NCI-H1417 (cell line): ENCODE measurements at regions not wholly inside any gene's neighbourhood (a gene's known extent, or its start where the extent isn't known, plus 50 kb on each side); places are given as distances from the start of the nearest gene placed in this dataset.
A peak's percentile ranks its signal among the peaks of the same experiment; 100 is the strongest.

Experiments used
- DNase-seq, 3 experiments: peaks; one replicate each; lab custom pipeline; 2025; lab: John Stamatoyannopoulos, UW

GRCh38 chr15:69792823-69793222 is 304.9 kb downstream of the TLE3 start:
- DNase-seq, result no peak

DNA sequence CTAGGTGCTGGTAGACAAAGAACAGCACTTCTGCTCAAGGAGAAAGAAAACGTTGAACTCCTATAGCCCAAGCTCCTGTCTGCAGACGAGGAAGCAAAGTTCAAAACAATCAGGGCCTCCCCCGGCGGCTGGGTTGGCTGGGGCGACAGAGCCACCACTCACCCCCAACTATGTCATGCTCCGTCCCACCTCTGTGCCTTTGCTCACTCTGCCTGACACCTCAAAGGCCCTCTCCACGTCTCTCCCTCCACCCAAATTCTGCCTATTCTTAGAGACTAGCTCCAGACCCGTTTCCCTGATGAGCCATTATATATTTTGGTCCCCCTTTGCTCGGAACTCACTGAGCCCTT is 304.3 kb downstream of the TLE3 start:
- no peak for DNase-seq

GRCh38 chr15:69793781-69794451 is 303.8 kb downstream of the TLE3 start:
- DNase-seq, result no peak

DNA sequence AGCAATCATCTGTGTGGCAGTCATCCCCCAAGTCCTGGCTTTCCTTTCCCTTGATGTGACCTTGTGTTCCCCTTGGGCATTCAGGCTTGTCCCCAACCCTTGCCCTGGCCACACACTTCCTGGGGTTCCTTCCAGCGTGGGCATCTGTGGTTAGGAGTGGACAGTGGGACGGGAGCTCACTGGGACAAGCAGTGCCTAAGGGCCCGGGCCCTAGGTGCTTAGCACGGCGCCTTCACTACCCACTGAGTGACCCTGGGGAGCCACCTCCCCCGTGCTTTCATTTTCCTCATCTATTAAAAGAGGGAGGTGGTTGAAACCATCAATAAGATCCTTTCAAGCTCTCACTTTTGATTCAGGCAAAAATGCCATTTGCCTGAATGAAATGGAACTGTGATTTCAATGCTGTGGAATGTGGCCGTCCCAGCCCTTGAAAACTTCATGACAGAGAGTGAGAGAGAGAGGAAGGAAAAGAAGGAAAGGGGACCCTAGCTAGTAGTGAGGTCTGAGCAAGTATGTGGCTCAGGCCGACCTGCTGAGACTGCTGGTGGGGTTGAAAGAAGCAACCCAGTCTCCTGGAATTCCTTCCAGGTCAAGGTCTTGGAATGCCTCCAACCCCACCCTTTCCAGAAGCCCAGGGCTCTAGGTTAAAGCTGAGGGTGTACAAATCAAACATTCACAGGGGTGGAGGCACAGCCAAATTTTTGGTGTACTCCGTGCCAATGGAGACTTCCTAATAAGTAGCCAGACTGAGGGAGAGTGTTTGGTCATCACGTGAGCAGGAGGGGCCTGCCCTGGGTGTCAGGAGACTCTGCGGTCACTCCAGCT is 302.9 kb downstream of the TLE3 start:
- DNase-seq, result no peak

GRCh38 chr15:69795601-69796000 is 302.1 kb downstream of the TLE3 start:
- no peak for DNase-seq

DNA sequence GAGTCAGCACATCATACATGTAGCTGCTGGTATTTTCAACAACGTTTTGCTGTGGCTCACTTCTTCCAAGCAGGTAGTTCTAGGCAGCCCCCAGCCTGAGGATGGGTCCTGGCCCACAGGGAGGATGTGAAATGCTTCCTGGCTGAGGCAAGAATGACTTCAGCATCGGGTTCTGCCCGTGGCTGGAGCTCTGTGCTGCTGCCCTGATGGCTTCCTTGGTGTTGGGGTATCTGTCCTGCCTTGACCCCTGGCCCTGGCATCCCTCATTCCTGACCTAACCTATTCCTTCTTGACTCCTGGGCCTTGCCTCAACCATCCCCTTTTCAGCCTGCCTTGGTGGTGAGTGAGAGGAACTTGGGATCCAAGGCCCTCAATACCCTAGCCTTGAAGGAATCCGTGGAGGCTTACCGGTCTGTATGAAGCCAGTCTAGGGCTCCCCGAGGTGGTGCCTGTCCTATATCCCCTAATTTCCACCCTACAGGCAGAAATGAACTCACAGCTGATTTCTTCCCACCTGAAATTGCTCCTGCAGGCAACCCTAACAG is 300.6 kb downstream of the TLE3 start:
- DNase-seq, result no peak

- DNase-seq, result no peak
Measured at GRCh38 chr15:69797615-69798014, 300.1 kb downstream of the TLE3 start.

DNA sequence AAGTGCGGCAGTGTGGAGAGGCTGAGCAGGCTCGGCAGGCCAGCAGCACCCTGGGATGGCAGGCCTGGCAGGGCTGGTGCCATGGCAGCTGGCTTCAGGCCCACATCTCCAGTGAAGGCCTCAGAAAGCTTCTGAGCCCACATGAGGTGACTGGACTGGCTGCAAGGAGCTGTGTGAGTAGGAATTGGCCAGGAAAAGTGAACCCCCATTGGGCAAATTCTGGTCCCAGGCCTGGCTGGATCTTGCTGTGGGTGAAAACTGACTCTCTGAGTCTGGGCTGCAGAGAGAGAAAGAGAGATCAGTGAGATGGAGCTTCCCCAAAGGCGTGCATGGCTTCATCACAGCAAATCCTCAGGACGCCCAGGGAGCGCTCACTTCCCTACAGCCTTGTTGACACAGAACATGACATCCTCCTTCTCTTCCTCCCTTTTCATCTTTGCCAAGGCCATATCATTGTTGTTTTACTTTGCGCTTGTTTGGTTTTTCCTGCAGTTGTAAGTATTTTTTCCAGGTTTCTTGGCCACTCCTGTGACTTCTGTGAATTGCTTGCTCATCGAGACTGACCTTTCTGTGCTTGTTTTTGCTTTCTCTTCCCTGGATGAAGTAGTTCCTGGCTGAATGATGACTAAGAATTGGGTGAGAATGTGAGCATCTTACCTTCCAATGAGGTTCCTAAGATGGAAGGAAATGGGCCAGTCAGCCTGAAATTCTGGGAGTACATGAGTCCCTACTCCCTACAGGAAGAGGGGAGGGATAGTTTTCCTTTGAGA is 299.1 kb downstream of the TLE3 start:
- DNase-seq, result no peak

DNA sequence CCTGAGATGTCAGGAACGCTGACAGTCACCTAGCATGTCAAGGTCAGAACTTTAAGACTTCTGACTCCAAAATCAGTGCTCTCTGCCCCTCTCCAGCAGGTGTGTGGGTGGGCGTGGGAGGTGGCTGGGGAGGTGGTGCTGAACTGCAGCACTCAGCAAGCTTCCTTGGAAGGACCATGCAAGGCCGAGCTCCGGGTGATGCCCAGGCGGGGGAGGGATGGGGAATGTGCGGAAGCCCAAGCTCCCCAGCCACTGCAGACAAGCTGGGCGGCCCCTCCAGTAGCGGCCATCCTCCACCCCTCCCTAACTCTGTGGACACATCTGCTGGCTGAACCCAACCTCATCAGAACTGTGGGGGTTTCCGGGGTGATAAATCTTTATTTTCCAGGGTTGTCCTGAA is 296.6 kb downstream of the TLE3 start:
- no peak for DNase-seq

- DNase-seq, result no peak
Measured at GRCh38 chr15:69802432-69802831, 295.3 kb downstream of the TLE3 start.

DNA sequence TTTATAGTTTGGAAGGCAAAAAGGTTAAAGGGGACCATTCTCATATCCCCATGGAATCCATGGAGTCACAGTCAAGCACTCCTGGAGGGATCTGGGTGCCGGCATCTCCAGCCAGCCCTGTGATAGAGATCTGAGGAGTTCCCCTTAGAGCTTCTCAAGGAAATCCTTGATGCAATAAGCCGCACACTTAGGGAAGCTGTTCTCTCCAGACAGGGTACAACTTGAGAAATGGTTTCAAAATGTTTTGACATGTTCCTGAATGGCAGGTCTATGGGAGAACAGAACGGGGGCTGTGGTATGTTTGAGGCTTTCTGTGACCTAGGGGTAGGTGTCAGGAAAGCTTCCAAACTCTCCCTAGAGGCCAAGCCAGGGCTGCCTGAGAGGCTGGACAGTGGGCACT is 292.9 kb downstream of the TLE3 start:
- no peak for DNase-seq

DNA sequence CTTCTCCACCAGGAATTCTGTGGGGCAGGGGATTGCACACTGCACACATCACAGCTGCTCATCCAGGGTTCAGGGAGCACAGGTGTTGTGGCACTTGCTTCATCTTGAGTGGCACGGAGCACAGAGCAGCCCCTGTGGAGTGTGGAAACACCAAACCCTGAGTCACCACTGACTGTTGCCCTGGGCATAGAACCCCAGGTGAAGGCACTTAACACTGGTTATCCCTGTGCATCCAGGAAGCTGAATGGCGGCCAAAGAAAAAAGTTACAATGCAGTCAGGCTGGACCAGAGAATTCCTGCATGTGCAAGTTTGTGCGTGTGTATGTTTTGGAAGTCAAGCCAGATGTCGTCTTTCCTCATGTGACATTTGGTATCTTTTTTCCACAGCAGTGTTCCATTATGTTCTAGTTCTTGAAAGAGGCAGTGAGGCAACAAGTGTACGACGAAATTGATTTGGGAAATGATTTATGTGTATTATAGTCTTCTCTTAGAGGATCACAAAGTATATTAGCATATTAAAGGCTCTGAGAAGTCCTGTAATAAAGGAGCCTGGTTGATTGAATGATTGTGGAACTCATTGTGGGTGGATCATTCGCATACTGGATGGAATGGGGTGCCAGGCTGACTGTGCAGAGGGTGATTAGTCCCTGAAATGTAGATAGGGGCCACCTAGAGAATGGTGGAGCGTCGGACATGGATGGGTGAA is 292.3 kb downstream of the TLE3 start:
- DNase-seq, result peak in 1 of 3 experiments; percentile 22

DNA sequence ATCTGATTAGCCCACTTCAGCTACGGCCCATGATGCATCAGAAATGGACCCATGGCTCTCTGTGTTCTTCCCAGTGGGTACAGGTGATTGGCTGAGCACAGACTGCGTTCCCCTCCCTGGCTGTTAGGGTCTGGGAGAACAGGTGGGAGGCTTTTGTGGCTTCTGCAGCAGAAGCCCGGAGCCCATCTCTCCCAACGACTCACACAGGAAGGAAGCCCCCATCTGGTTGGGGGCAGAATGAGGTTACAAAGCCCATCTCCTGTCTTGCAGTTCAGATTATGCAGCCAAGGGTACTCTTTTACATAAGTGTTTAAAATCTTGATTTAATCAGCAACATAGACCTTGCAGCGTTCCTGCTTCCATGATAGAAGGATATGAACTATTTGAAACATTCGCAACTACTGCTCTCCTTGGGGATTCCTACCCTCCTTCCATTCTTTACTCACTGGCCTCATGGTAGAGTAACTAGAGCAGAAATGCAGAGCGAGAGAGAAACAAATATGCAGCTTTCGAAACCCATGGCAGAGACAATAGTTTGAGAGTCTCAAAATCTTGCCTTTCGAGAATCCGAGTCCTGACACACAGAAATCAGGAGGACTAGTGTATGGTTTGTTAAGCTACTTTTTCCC is 291.3 kb downstream of the TLE3 start:
- no peak for DNase-seq

GRCh38 chr15:69807721-69808120 is 290.0 kb downstream of the TLE3 start:
- DNase-seq, result no peak

DNA sequence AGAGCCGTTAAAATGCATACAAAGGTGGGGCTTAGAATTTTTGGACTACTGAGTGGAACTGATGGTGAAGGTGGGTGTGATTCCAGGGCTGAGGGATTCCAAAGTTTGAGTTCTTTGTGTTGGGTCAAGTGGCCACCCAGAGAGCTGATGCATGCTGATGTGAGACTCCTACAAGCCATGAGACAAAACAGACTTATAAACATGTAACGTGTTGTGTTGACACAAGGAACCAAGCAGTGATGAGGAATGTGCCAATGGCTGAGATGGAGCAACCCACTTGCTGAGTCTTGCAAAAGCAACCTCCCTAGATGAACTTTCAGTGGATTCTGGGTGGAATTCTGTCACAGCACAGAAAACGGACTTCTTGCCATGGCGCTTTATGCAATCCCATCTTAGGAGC is 289.0 kb downstream of the TLE3 start:
- DNase-seq, result no peak

GRCh38 chr15:69809421-69809820 is 288.3 kb downstream of the TLE3 start:
- DNase-seq, result no peak

DNA sequence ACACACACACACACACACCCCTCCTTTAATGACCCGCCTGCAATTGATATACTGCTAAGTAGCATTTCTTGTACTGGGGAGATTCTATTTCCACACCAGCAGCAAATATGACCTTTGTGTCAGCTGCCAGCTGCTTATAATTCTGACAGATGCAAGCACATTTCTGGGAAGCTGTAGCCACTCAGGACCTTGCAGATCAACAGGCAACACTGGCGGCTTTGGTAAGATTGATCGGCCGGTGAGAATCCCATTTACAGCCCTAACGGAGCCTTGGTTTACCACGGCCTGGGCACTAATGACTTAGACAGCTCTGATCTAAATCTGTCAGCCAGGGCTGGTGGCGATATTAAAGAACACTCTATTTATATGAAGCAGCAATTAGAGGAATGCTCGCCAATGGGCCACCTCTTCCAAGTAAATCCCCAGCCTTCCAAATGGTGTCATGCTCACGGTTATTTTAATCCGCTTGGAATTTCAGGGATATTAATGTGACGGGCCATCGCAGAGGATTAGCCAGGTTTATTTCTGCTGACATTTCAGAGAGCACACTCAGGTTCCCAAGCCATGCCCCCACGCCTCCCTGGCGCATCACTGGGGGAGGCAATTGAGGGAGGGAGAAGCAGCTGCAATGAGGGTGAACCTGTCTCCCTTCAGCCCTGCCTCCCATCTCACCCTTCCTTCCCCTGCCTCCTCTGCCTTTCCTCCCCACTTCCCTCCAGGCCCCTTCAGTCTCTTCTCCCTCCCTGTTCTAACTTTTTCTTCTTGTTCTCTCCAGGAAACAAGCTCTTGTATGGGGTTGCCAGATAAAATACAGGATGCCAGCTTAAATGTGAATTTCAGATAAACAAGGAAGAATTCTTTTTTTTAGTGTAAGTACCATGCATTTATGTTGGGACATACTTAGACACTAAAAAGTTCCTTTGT is 287.0 kb downstream of the TLE3 start:
- DNase-seq, result peak; percentile 20 to 53 (median 44)

GRCh38 chr15:69812861-69813261 is 284.9 kb downstream of the TLE3 start:
- no peak for DNase-seq

GRCh38 chr15:69813881-69814280 is 283.8 kb downstream of the TLE3 start:
- peak in 1 of 3 experiments; percentile 22 for DNase-seq

DNA sequence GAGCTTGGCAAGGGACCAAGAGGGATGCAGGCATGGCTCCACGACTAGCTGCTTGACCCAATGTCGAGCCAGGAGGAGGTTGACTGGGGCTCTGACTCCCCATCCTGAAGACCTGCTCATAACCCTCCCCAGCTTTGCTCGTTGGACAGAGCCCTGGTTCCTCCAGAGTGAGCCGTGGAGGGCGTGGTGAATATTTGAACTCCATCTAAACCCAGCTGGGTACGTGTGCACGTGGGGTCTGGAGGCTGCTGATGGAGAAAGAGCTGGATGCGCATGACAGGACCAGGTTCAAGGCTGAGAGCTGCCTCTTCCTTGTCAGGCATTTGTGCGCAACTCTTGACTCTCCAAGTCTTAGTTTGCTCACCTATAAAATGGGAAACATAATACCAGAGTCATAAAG is 282.8 kb downstream of the TLE3 start:
- no peak for DNase-seq
